ENCODE measurements at regions not wholly inside any gene's neighbourhood (a gene's known extent, or its start where the extent isn't known, plus 50 kb on each side); places are given as distances from the start of the nearest gene placed in this dataset.

DNA sequence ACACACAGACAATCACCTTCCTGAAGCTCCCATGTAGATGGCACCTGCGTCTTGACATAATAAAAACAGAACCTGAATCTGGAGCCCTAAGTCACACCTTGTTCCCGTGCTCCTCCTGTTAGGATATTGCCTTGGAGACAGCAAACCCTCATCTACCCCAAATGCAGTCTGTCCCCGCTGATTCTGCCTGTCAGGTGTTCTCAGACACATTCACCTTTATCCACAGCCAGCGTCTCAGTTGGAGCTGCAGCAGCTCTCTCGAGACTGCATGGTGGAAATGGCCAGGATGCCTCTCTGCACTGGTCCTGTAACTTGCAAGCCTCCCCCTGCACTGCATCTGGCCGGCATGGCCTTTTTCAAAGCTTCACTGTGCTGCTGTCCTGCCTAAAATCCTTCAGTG lies 218.0 kb upstream of the ZNF32 start:
- no peak for DNase-seq (ENCODE audit: low read depth)
- no peak overlapping the region for H3K4me3 ChIP-seq (ENCODE audit: low read depth, low read length)
- TF ChIP-seq CTCF (IDR thresholded peaks at IDR 0.05; ENCODE audit: insufficient read depth, low read depth, low read length, missing control alignments) = no peak

- no peak for DNase-seq (ENCODE audit: low read depth)
Measured at GRCh38 chr10:43865265-43866135, 216.8 kb upstream of the ZNF32 start.

DNA sequence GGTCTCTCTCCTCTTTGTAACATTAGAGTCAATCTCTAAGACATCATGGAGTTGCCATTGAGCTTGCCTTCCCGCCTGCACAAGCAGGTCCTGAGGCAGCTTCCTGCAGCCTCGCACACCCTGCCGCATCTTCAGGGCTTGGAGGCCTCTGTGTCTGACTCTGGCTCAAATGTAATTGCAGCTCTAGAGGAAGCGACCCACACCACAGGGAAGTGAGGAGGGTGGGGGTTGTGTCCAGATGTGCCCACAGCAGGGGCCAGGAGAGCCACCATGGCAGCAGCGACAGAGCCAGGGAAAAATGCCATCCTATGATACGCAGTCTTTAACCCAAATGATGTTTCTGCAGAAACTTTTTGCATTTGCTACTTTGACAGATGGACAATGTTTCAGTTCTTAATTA lies 216.0 kb upstream of the ZNF32 start:
- no peak for DNase-seq (ENCODE audit: low read depth)
- no peak overlapping the region for H3K4me3 ChIP-seq (ENCODE audit: low read depth, low read length)
- no peak for TF ChIP-seq CTCF (IDR thresholded peaks at IDR 0.05; ENCODE audit: insufficient read depth, low read depth, low read length, missing control alignments)

More at GRCh38 chr10:43865265-43866135, 216.8 kb upstream of the ZNF32 start:
- TF ChIP-seq CTCF (IDR thresholded peaks at IDR 0.05; ENCODE audit: insufficient read depth, low read depth, low read length, missing control alignments) = no peak
- H3K4me3 ChIP-seq (ENCODE audit: low read depth, low read length) = no peak overlapping the region

- TF ChIP-seq CTCF (IDR thresholded peaks at IDR 0.05; ENCODE audit: insufficient read depth, low read depth, low read length, missing control alignments) = no peak
- no peak for DNase-seq (ENCODE audit: low read depth)
- no peak overlapping the region for H3K4me3 ChIP-seq (ENCODE audit: low read depth, low read length)
Measured at GRCh38 chr10:43863859-43864591, 215.3 kb upstream of the ZNF32 start.

DNA sequence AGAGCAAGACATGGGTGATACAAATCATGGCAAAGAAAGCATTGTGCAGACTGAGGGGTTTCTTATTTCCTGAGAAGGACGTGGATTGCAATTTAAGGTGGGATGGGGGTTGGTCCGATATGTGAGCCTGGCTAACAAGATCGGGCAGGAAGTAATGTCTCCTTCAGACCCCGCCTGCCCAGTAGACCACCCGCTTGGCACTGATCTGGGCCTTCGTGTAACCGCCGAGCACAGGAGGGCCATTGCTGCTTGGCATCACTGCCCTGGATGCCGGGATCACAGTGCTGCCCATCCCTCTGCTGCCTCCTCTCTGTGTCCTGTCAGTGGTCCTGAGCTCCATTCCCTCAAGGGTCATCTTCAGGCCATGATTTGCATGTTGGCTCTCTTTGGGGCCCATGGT lies 214.6 kb upstream of the ZNF32 start:
- no peak for DNase-seq (ENCODE audit: low read depth)
- TF ChIP-seq CTCF (IDR thresholded peaks at IDR 0.05; ENCODE audit: insufficient read depth, low read depth, low read length, missing control alignments) = no peak

GRCh38 chr10:43862756-43863155 lies 214.1 kb upstream of the ZNF32 start:
- DNase-seq (ENCODE audit: low read depth) = no peak
- TF ChIP-seq CTCF (IDR thresholded peaks at IDR 0.05; ENCODE audit: insufficient read depth, low read depth, low read length, missing control alignments) = no peak
- no peak overlapping the region for H3K4me3 ChIP-seq (ENCODE audit: low read depth, low read length)

More for the DNA sequence above, 214.6 kb upstream of the ZNF32 start:
- H3K4me3 ChIP-seq (ENCODE audit: low read depth, low read length) = no peak overlapping the region

All from GM12865 (cell line).